ENCODE measurements at regions not wholly inside any gene's neighbourhood (a gene's known extent, or its start where the extent isn't known, plus 50 kb on each side); places are given as distances from the start of the nearest gene placed in this dataset.

DNA sequence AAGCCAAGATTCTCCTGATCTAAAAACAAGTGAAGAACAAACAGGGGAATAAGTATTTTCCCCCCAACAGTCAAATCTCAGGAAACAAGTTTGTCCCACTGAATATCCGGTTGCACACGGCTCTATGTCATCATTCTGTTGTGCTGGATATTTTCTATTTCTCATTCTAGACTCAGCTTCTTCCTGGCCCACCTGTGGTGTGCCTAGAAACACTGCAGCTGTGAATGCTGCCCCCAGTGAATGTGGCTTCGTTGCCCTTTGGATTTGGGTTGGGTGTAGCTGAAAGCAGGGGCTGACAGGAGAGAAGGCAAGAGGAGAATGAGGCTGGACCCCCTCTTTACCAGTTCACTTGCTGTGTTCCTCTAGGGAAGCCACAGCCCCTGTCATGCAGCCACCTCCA, 181.2 kb upstream of the PROK2 start:
- Histone ChIP-seq H4K20me1 (ENCODE audit: low read depth) (no peaks in the 10 kb centered on the region), H3K4me1 (no peaks in the 10 kb centered on the region), H3K27me3 (no peaks in the 10 kb centered on the region), H3K79me2 (ENCODE audit: low read depth) (no peaks in the 10 kb centered on the region), H3K9me3 (ENCODE audit: low read depth) (no peaks in the 10 kb centered on the region), H3K36me3 (no peaks in the 10 kb centered on the region), H2AFZ (replicated peaks) (no peak overlapping the region), H3K4me3 (no peak overlapping the region), H3K27ac (no peak overlapping the region), H3F3A (ENCODE audit: low read depth) (no peaks in the 10 kb centered on the region), H3K4me2 (no peak overlapping the region), H3K9ac (no peak overlapping the region)
- TF ChIP-seq, protein P1, sequence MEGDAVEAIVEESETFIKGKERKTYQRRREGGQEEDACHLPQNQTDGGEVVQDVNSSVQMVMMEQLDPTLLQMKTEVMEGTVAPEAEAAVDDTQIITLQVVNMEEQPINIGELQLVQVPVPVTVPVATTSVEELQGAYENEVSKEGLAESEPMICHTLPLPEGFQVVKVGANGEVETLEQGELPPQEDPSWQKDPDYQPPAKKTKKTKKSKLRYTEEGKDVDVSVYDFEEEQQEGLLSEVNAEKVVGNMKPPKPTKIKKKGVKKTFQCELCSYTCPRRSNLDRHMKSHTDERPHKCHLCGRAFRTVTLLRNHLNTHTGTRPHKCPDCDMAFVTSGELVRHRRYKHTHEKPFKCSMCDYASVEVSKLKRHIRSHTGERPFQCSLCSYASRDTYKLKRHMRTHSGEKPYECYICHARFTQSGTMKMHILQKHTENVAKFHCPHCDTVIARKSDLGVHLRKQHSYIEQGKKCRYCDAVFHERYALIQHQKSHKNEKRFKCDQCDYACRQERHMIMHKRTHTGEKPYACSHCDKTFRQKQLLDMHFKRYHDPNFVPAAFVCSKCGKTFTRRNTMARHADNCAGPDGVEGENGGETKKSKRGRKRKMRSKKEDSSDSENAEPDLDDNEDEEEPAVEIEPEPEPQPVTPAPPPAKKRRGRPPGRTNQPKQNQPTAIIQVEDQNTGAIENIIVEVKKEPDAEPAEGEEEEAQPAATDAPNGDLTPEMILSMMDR (IDR thresholded peaks at IDR 0.05), result no peak
- no peak for TF ChIP-seq EZH2phosphoT487 (IDR thresholded peaks at IDR 0.05)
- no peaks in the 10 kb centered on the region for H3K9me3 Mint-ChIP-seq
- H3K36me3 Mint-ChIP-seq, result no peaks in the 10 kb centered on the region
- peaks cover 5% of the 10 kb centered on the region for H3K27me3 Mint-ChIP-seq (ENCODE audit: insufficient read depth, low read depth)
- no peaks in the 10 kb centered on the region for H3K4me1 Mint-ChIP-seq
- H3K27ac Mint-ChIP-seq, result no peak overlapping the region
- no peak for DNase-seq (ENCODE audit: low spot score)
- H3K4me3 Mint-ChIP-seq, result no peak overlapping the region

- H3K9me3 Mint-ChIP-seq, result no peaks in the 10 kb centered on the region
- no peaks in the 10 kb centered on the region for H3K36me3 ChIP-seq
- H3K4me1 ChIP-seq, result peaks cover 9% of the 10 kb centered on the region
- no peak overlapping the region for H2AFZ ChIP-seq (replicated peaks)
- no peaks in the 10 kb centered on the region for H3K27me3 ChIP-seq
- H3K4me3 ChIP-seq, result no peak overlapping the region
- no peak overlapping the region for H3K27ac Mint-ChIP-seq
- TF ChIP-seq EZH2phosphoT487 (IDR thresholded peaks at IDR 0.05), result no peak
- TF ChIP-seq, protein P1 (IDR thresholded peaks at IDR 0.05), result no peak
- TF ChIP-seq EZH2 (IDR thresholded peaks at IDR 0.05), result no peak
- H3K79me2 ChIP-seq (ENCODE audit: low read depth), result no peaks in the 10 kb centered on the region
- no peak overlapping the region for H3K4me3 Mint-ChIP-seq
- no peaks in the 10 kb centered on the region for H3F3A ChIP-seq (ENCODE audit: low read depth)
- no peaks in the 10 kb centered on the region for H3K4me1 Mint-ChIP-seq
- H3K36me3 Mint-ChIP-seq, result no peaks in the 10 kb centered on the region
- H3K9ac ChIP-seq, result no peak overlapping the region
- no peaks in the 10 kb centered on the region for H3K27me3 Mint-ChIP-seq (ENCODE audit: insufficient read depth, low read depth)
- H3K27ac ChIP-seq, result no peak overlapping the region
- no peak overlapping the region for H3K4me2 ChIP-seq
- no peaks in the 10 kb centered on the region for H3K9me3 ChIP-seq (ENCODE audit: low read depth)
- DNase-seq (ENCODE audit: low spot score), result no peak
- H4K20me1 ChIP-seq (ENCODE audit: low read depth), result no peaks in the 10 kb centered on the region
Measured at GRCh38 chr3:71964170-71964569, 179.2 kb upstream of the PROK2 start.

- Mint-ChIP-seq H3K9me3 (no peaks in the 10 kb centered on the region), H3K4me1 (no peaks in the 10 kb centered on the region), H3K4me3 (no peak overlapping the region), H3K27ac (no peak overlapping the region), H3K36me3 (no peaks in the 10 kb centered on the region), H3K27me3 (ENCODE audit: insufficient read depth, low read depth) (no peaks in the 10 kb centered on the region)
- H3K27me3 ChIP-seq, result no peaks in the 10 kb centered on the region
- no peak overlapping the region for H3K4me2 ChIP-seq
- TF ChIP-seq EZH2phosphoT487 (IDR thresholded peaks at IDR 0.05), result no peak
- TF ChIP-seq, protein P1 (IDR thresholded peaks at IDR 0.05), result no peak
- TF ChIP-seq EZH2 (IDR thresholded peaks at IDR 0.05), result no peak
- no peaks in the 10 kb centered on the region for H3K9me3 ChIP-seq (ENCODE audit: low read depth)
- no peaks in the 10 kb centered on the region for H3K79me2 ChIP-seq (ENCODE audit: low read depth)
- no peak overlapping the region for H3K4me3 ChIP-seq
- H3K36me3 ChIP-seq, result no peaks in the 10 kb centered on the region
- no peaks in the 10 kb centered on the region for H4K20me1 ChIP-seq (ENCODE audit: low read depth)
- H3K27ac ChIP-seq, result no peak overlapping the region
- no peak for DNase-seq (ENCODE audit: low spot score)
- H3F3A ChIP-seq (ENCODE audit: low read depth), result no peaks in the 10 kb centered on the region
- H3K4me1 ChIP-seq, result peaks cover 9% of the 10 kb centered on the region
- no peak overlapping the region for H2AFZ ChIP-seq (replicated peaks)
- H3K9ac ChIP-seq, result no peak overlapping the region
Measured at GRCh38 chr3:71962561-71963240, 177.8 kb upstream of the PROK2 start.
